Renal pelvis (tissue), 1 donor: ENCODE measurements at regions not wholly inside any gene's neighbourhood (a gene's known extent, or its start where the extent isn't known, plus 50 kb on each side); places are given as distances from the start of the nearest gene placed in this dataset.

Experiments used
- DNase-seq: peaks from one replicate; pipeline ENCODE4 v3.0.0-alpha.2; 2013

GRCh38 chr5:25823330-25823873 is 1178.6 kb upstream of the CDH10 start:
- no peak for DNase-seq
